CD14-positive monocyte (primary cell): ENCODE measurements at regions not wholly inside any gene's neighbourhood (a gene's known extent, or its start where the extent isn't known, plus 50 kb on each side); places are given as distances from the start of the nearest gene placed in this dataset.

Experiments used
- DNase-seq, 3 donors: peaks; one replicate each; pipeline ENCODE4 v3.0.0-alpha.2; 2011 to 2022
- H2AFZ ChIP-seq: 2 replicates; pipeline ENCODE4 v1.6.0; 2012; ENCODE audit warnings: mild to moderate bottlenecking, low read depth, low read length, inconsistent platforms; ENCODE audit not compliant: insufficient read depth, poor library complexity, severe bottlenecking
- H3K27ac ChIP-seq, 2 donors: 1 replicate in 1 of 2; 2 replicates in 1 of 2; pipeline ENCODE4 v1.5.1; 2012 to 2013; ENCODE audit warnings: low read length in 2 of 2, control low read depth in 1 of 2, inconsistent platforms in 1 of 2, low read depth in 1 of 2, mild to moderate bottlenecking in 1 of 2
- H3K27me3 ChIP-seq, 2 donors: one replicate each; pipeline versions ENCODE4 v1.6.0 to v1.6.1; 2011 to 2013; ENCODE audit warnings: low read length in 2 of 2; ENCODE audit not compliant: control insufficient read depth in 2 of 2, insufficient read depth in 2 of 2
- H3K36me3 ChIP-seq, 2 donors: replicated peaks in 1 of 2; 1 replicate in 1 of 2; 2 replicates in 1 of 2; pipeline versions ENCODE4 v1.5.1 to v1.6.1; 2012 to 2013; ENCODE audit warnings: low read length in 2 of 2, control low read depth in 1 of 2, inconsistent platforms in 1 of 2, mild to moderate bottlenecking in 1 of 2; ENCODE audit not compliant: insufficient read depth in 2 of 2, control insufficient read depth in 1 of 2
- H3K4me1 ChIP-seq, 2 donors: 1 replicate in 1 of 2; 2 replicates in 1 of 2; pipeline versions ENCODE4 v1.5.1 to v1.6.1; 2012 to 2013; ENCODE audit warnings: low read length in 2 of 2, control low read depth in 1 of 2, inconsistent platforms in 1 of 2, mild to moderate bottlenecking in 1 of 2, moderate library complexity in 1 of 2; ENCODE audit not compliant: insufficient read depth in 2 of 2, control insufficient read depth in 1 of 2
- H3K4me2 ChIP-seq: replicated peaks from 2 replicates; pipeline ENCODE3; 2012; ENCODE audit warnings: low read length, moderate library complexity, mild to moderate bottlenecking; ENCODE audit not compliant: poor library complexity, severe bottlenecking; ENCODE audit errors: extremely low read depth
- H3K4me3 ChIP-seq, 3 experiments: fragments of 200-600 bp in 1 of 3; sonication (generic) in 1 of 3; replicated peaks in 1 of 3; 1 replicate in 2 of 3; 2 replicates in 1 of 3; pipeline ENCODE4 v1.5.1; 2011 to 2013; ENCODE audit warnings: low read length in 3 of 3, mild to moderate bottlenecking in 3 of 3, control low read depth in 2 of 3, low read depth in 2 of 3, inconsistent platforms in 1 of 3, moderate library complexity in 1 of 3
- H3K79me2 ChIP-seq: 2 replicates; pipeline ENCODE4 v1.6.0; 2012; ENCODE audit warnings: mild to moderate bottlenecking, control low read depth, inconsistent platforms, low read length, moderate library complexity; ENCODE audit not compliant: insufficient read depth
- H3K9ac ChIP-seq: 2 replicates; pipeline ENCODE4 v1.6.0; 2017; ENCODE audit warnings: low read length, mild to moderate bottlenecking; ENCODE audit not compliant: insufficient read depth, poor library complexity, severe bottlenecking
- H3K9me3 ChIP-seq, 2 donors: replicated peaks in 1 of 2; 1 replicate in 1 of 2; 2 replicates in 1 of 2; pipeline versions ENCODE4 v1.5.1 to v1.6.1; 2012 to 2013; ENCODE audit warnings: low read length in 2 of 2, control low read depth in 1 of 2; ENCODE audit not compliant: control insufficient read depth in 1 of 2, insufficient read depth in 1 of 2
- H4K20me1 ChIP-seq: 2 replicates; pipeline ENCODE4 v1.6.0; 2012; ENCODE audit warnings: mild to moderate bottlenecking, low read length, control low read depth, moderate library complexity; ENCODE audit not compliant: insufficient read depth
- H3K27ac Mint-ChIP-seq, 7 donors: one replicate each; pipeline ENCODE4 v1.8.0; 2020; ENCODE audit warnings: mild to moderate bottlenecking in 7 of 7, mixed read lengths in 7 of 7, moderate library complexity in 6 of 7, inconsistent platforms in 2 of 7
- H3K27me3 Mint-ChIP-seq, 3 donors: one replicate each; pipeline ENCODE4 v1.8.0; 2021 to 2022; ENCODE audit warnings: low read depth in 3 of 3, mild to moderate bottlenecking in 3 of 3, mixed read lengths in 3 of 3, moderate library complexity in 3 of 3, inconsistent platforms in 1 of 3
- H3K36me3 Mint-ChIP-seq, 2 donors: one replicate each; pipeline ENCODE4 v1.8.0; 2020; ENCODE audit warnings: mixed read lengths in 2 of 2, inconsistent platforms in 1 of 2, mild to moderate bottlenecking in 1 of 2
- H3K4me1 Mint-ChIP-seq: one replicate; pipeline ENCODE4 v1.8.0; 2020; ENCODE audit warnings: mild to moderate bottlenecking, mixed read lengths
- H3K4me3 Mint-ChIP-seq, 2 donors: one replicate each; pipeline ENCODE4 v1.8.0; 2020; ENCODE audit warnings: mild to moderate bottlenecking in 2 of 2, mixed read lengths in 2 of 2, moderate library complexity in 1 of 2
- H3K9me3 Mint-ChIP-seq, 7 donors: one replicate each; pipeline ENCODE4 v1.8.0; 2020 to 2022; ENCODE audit warnings: mixed read lengths in 7 of 7, mild to moderate bottlenecking in 6 of 7, moderate library complexity in 6 of 7, inconsistent platforms in 2 of 7
- CTCF ChIP-seq: fragments of 200-600 bp; IDR thresholded peaks from one replicate; pipeline ENCODE4 v1.8.0; 2022; ENCODE audit warnings: antibody characterized with exemption, mild to moderate bottlenecking
- WGBS: methylation state at CpG from one replicate; pipeline ENCODE4 v1.1.5; 2013; ENCODE audit warnings: missing lambda C conversion rate; ENCODE audit not compliant: insufficient coverage; 5-methylcytosine and 5-hydroxymethylcytosine counted together
- intact Hi-C, 2 donors: fragments of 100-400 bp; cut with micrococcal nuclease; formaldehyde crosslinking; loops; one replicate each; pipeline versions ENCODE4 v1.15.0 to v1.15.1; 2023

- H3K4me3 Mint-ChIP-seq = no peak overlapping the region
- Histone ChIP-seq H3K9ac (no peak overlapping the region), H4K20me1 (no peaks in the 10 kb centered on the region), H3K9me3 (no peaks in the 10 kb centered on the region), H3K4me1 (no peaks in the 10 kb centered on the region), H3K4me3 (no peak overlapping the region), H3K79me2 (no peaks in the 10 kb centered on the region), H2AFZ (no peak overlapping the region), H3K27me3 (no peaks in the 10 kb centered on the region), H3K36me3 (no peaks in the 10 kb centered on the region), H3K4me2 (no peak overlapping the region), H3K27ac (no peak overlapping the region)
- H3K27ac Mint-ChIP-seq = no peak overlapping the region
- H3K27me3 Mint-ChIP-seq = peaks cover 0 to 3% (median 0%) of the 10 kb centered on the region in 3 donors
- intact Hi-C loops = no loop called here
- no peak for DNase-seq
- TF ChIP-seq CTCF = no peak
- H3K4me1 Mint-ChIP-seq = no peaks in the 10 kb centered on the region
- H3K9me3 Mint-ChIP-seq = peaks cover 0 to 13% (median 8%) of the 10 kb centered on the region in 7 donors
- no peaks in the 10 kb centered on the region for H3K36me3 Mint-ChIP-seq
- WGBS = 99% methylated on average over 6 of the region's 6 CpGs
Measured at GRCh38 chr6:11868392-11868791, 89.8 kb upstream of the ADTRP start.

- no peak overlapping the region for H3K4me3 Mint-ChIP-seq
- H3K36me3 Mint-ChIP-seq = no peaks in the 10 kb centered on the region
- WGBS = 100% methylated on average over 5 of the region's 8 CpGs
Measured at GRCh38 chr6:11865680-11866300, 87.2 kb upstream of the ADTRP start.

More at GRCh38 chr6:11865680-11866300, 87.2 kb upstream of the ADTRP start:
- no peak overlapping the region for H3K4me3 ChIP-seq
- peaks cover 0 to 4% of the 10 kb centered on the region in 2 donors for H3K9me3 ChIP-seq
- Mint-ChIP-seq H3K9me3 (peaks cover 0 to 11% (median 8%) of the 10 kb centered on the region in 7 donors), H3K27me3 (no peaks in the 10 kb centered on the region), H3K27ac (peak overlapping the region in 1 of 7 donors; percentile 33), H3K4me1 (no peaks in the 10 kb centered on the region)
- intact Hi-C loops = no loop called here
- H3K79me2 ChIP-seq = no peaks in the 10 kb centered on the region
- no peak for DNase-seq
- no peak for TF ChIP-seq CTCF
- H3K4me2 ChIP-seq = no peak overlapping the region
- H2AFZ ChIP-seq = no peak overlapping the region
- no peaks in the 10 kb centered on the region for H4K20me1 ChIP-seq
- no peaks in the 10 kb centered on the region for H3K4me1 ChIP-seq
- no peaks in the 10 kb centered on the region for H3K36me3 ChIP-seq
- H3K9ac ChIP-seq = no peak overlapping the region
- H3K27ac ChIP-seq = no peak overlapping the region
- no peaks in the 10 kb centered on the region for H3K27me3 ChIP-seq
